SJSA1 (cell line): ENCODE measurements at regions not wholly inside any gene's neighbourhood (a gene's known extent, or its start where the extent isn't known, plus 50 kb on each side); places are given as distances from the start of the nearest gene placed in this dataset.

Source experiments
- DNase-seq, 2 experiments: peaks; one replicate each; pipeline ENCODE4 v3.0.0-alpha.2; 2015 to 2020; ENCODE audit warnings: low spot score in 2 of 2, low read depth in 1 of 2
- H3K27ac ChIP-seq: fragments of 250-450 bp; sonication (Bioruptor Pico); 2 replicates; pipeline ENCODE4 v1.5.1; 2020; ENCODE audit warnings: mild to moderate bottlenecking, moderate library complexity
- H3K27me3 ChIP-seq: fragments of 250-450 bp; sonication (Bioruptor Pico); replicated peaks from 2 replicates; pipeline ENCODE4 v1.5.1; 2020; ENCODE audit warnings: mild to moderate bottlenecking, moderate library complexity
- H3K36me3 ChIP-seq: fragments of 250-450 bp; sonication (Bioruptor Pico); 2 replicates; pipeline ENCODE4 v1.5.1; 2020; ENCODE audit warnings: mild to moderate bottlenecking
- H3K4me1 ChIP-seq: fragments of 250-450 bp; sonication (Bioruptor Pico); replicated peaks from 2 replicates; pipeline ENCODE4 v1.6.1; 2021; ENCODE audit warnings: mild to moderate bottlenecking
- H3K4me3 ChIP-seq: fragments of 250-450 bp; sonication (Bioruptor Pico); 2 replicates; pipeline ENCODE4 v1.5.1; 2020; ENCODE audit warnings: mild to moderate bottlenecking
- H3K9me3 ChIP-seq: fragments of 250-450 bp; sonication (Bioruptor Pico); replicated peaks from 2 replicates; pipeline ENCODE4 v1.5.1; 2020; ENCODE audit warnings: mild to moderate bottlenecking

DNA sequence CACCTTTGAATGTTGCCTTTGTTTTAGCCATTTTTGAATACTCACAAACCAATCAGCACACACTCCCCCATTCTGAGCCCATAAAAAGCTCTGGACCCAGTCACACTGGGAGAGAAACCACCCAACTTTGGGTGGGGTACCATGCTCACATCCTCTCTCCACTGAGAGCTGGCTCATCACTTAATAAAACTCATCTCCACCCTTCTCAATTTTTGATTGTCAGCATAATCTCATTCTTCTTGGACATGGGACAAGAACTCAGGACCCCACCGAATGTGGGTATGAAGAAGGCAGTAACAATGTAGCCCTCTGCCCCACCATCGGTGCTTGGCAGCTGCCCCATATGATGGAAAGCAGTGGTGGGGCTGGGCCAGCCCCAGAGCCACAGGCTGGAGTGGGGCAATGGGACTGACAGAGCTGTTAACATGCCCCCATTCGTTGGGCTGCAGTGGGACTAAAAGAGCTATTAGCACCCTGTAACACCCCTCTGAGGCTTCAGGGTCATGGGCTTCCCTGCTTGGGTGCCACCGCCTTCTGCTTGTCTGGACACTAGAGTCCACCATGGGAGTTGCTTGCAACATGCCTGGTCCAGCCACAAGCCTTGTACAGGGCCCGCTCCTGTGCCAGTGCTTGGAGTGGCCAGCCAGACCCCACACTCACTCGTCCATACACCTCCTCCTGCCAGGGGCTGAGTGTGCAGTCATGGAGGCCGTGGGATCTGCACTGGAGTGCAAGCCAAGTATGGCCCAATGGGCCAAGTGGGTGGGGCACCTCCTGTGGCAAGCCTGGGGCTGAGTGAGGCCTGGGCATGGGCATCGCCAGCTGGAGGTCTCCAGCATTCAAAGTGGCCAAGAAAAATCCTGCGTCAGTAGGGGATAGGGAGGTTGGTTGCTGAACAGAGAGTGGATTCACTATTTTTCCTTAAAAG lies 471.1 kb downstream of the TBC1D22A start:
- DNase-seq: no peak
- no peaks in the 10 kb centered on the region for H3K36me3 ChIP-seq
- H3K4me3 ChIP-seq: no peak overlapping the region
- H3K27me3 ChIP-seq: 0 out of 2 replicates have a peak, but pooled peaks cover 3% of the 10 kb centered on the region
- no peaks in the 10 kb centered on the region for H3K9me3 ChIP-seq
- H3K27ac ChIP-seq: no peak overlapping the region
- no peaks in the 10 kb centered on the region for H3K4me1 ChIP-seq

- Histone ChIP-seq H3K4me3 (no peak overlapping the region), H3K4me1 (no peaks in the 10 kb centered on the region), H3K9me3 (no peaks in the 10 kb centered on the region), H3K27me3 (no peaks in the 10 kb centered on the region), H3K27ac (no peak overlapping the region), H3K36me3 (no peaks in the 10 kb centered on the region)
- DNase-seq: no peak
Measured at GRCh38 chr22:47232753-47233152, 470.3 kb downstream of the TBC1D22A start.

GRCh38 chr22:47232197-47232596 lies 469.7 kb downstream of the TBC1D22A start:
- no peaks in the 10 kb centered on the region for H3K27me3 ChIP-seq
- H3K27ac ChIP-seq: no peak overlapping the region
- no peaks in the 10 kb centered on the region for H3K36me3 ChIP-seq
- no peak for DNase-seq
- no peaks in the 10 kb centered on the region for H3K4me1 ChIP-seq
- H3K9me3 ChIP-seq: no peaks in the 10 kb centered on the region
- no peak overlapping the region for H3K4me3 ChIP-seq

GRCh38 chr22:47231759-47232158 lies 469.3 kb downstream of the TBC1D22A start:
- Histone ChIP-seq H3K27ac (no peak overlapping the region), H3K27me3 (no peaks in the 10 kb centered on the region), H3K4me3 (no peak overlapping the region), H3K4me1 (no peaks in the 10 kb centered on the region), H3K36me3 (no peaks in the 10 kb centered on the region), H3K9me3 (no peaks in the 10 kb centered on the region)
- no peak for DNase-seq

GRCh38 chr22:47230741-47231140 lies 468.3 kb downstream of the TBC1D22A start:
- Histone ChIP-seq H3K36me3 (no peaks in the 10 kb centered on the region), H3K4me1 (no peaks in the 10 kb centered on the region), H3K4me3 (no peak overlapping the region), H3K9me3 (no peaks in the 10 kb centered on the region), H3K27me3 (no peaks in the 10 kb centered on the region), H3K27ac (no peak overlapping the region)
- DNase-seq: no peak

GRCh38 chr22:47230251-47230650 lies 467.8 kb downstream of the TBC1D22A start:
- no peaks in the 10 kb centered on the region for H3K9me3 ChIP-seq
- no peaks in the 10 kb centered on the region for H3K27me3 ChIP-seq
- no peaks in the 10 kb centered on the region for H3K4me1 ChIP-seq
- no peaks in the 10 kb centered on the region for H3K36me3 ChIP-seq
- no peak overlapping the region for H3K27ac ChIP-seq
- H3K4me3 ChIP-seq: no peak overlapping the region
- DNase-seq: no peak

DNA sequence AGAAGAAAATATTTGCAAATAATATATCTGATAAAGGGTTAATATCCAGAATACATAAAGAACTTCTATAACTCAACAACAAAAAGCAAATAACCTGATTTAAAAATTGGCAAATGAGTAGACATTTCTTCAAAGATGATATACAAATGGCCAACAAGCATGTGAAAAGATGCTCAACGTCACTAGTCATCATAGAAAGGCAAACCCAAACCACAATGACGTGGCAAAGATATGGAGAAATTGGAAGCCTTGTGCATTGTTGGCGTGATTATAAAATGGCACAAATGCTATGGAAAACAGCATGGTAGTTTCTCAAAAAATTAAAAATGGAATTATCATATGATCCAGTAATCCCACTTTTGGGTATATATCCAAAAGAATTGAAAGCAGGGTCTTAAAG lies 466.3 kb downstream of the TBC1D22A start:
- no peak for DNase-seq
- H3K36me3 ChIP-seq: no peaks in the 10 kb centered on the region
- no peaks in the 10 kb centered on the region; the same call in 1 of the 2 replicates for H3K27me3 ChIP-seq
- H3K9me3 ChIP-seq: no peaks in the 10 kb centered on the region
- H3K4me1 ChIP-seq: no peaks in the 10 kb centered on the region
- no peak overlapping the region for H3K27ac ChIP-seq
- H3K4me3 ChIP-seq: no peak overlapping the region

DNA sequence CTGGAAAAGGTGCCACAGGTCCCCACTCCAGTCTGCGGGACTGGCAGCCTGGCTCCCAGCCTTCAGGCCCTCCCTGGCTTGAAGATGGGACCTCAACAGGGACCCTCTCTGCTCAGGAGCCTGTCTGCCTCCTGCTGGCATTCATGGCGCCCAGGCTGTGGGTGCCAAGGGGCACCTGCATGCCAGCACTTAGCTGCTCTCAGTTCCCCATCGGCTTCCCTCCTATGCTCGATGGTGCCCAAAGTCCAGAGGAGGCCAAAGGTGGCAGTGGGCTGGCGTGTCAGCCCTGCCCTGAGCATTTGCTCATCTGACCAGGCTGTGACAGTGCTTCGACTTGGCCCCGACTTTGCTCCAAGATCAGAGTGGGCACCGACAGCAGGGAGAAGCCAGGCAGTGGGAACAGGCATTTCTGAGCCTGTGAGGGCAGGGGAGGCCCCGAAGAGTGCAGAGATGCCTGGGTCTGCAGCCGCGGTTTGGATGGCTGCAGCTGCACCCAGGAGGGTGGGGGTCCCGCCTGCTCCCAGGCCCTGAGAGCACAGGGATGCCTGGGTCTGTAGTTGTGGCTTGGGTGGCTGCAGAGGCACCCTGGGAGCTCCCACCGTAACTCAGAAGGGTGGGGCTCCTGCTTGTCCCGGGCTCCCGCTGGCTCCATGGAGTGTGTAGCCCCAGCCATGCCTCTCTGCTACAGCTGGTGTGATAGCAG lies 463.6 kb downstream of the TBC1D22A start:
- Histone ChIP-seq H3K36me3 (no peaks in the 10 kb centered on the region), H3K27me3 (peaks cover 13% of the 10 kb centered on the region)

DNA sequence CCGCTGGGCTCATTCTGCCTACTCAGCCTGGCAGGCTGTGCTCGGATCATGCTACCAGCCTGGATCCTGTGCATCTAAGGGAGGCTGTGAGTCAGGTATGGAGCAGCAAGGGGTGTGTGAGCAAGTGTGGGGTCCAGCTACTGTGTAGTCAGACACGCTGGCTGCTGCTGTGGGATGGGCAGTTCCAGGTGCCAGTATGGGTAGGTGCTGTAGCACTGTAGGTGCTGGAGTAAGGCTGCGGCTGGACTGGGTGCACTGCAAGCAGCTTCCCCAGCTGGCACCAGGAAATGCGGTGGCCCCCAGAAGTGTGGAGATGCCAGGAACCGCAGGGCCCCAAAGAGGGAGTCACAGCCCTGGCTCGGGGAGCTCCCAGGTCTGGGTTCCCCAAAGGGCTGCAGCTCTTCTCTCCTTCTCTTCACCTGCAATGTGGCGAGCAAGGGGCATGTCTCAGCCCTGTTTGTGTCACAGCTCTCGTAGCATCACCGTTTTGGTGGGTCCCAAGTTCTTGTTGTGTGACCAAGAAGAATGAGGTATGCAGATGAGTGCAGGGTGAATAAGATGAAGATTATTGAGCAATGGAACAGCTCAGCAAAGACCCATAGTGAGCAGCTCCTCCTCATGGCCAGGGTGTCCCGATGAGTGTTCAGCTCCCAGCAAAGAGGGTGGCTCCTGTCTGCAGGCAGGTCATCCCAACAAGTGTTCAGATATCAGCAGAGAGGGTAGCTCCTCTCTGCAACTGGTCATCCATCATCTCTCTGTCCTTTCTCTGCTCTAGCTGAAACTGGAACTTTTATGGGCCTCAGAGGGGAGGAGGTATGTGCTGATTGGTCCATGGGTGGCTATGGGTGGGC lies 462.9 kb downstream of the TBC1D22A start:
- Histone ChIP-seq H3K9me3 (0 out of 2 replicates have a peak, but pooled peaks cover 4% of the 10 kb centered on the region), H3K27ac (no peak overlapping the region), H3K4me1 (no peaks in the 10 kb centered on the region), H3K27me3 (peaks cover 17% of the 10 kb centered on the region), H3K36me3 (no peaks in the 10 kb centered on the region), H3K4me3 (no peak overlapping the region)
- no peak for DNase-seq

More for the DNA sequence above, 463.6 kb downstream of the TBC1D22A start:
- H3K4me3 ChIP-seq: no peak overlapping the region
- DNase-seq: no peak
- no peak overlapping the region for H3K27ac ChIP-seq
- H3K9me3 ChIP-seq: 0 out of 2 replicates have a peak, but pooled peaks cover 2% of the 10 kb centered on the region
- H3K4me1 ChIP-seq: no peaks in the 10 kb centered on the region
